Epithelial cell of proximal tubule (primary cell): ENCODE measurements at regions not wholly inside any gene's neighbourhood (a gene's known extent, or its start where the extent isn't known, plus 50 kb on each side); places are given as distances from the start of the nearest gene placed in this dataset.

Source experiments
- DNase-seq: peaks from one replicate; pipeline ENCODE4 v3.0.0-alpha.2; 2011; ENCODE audit warnings: low read depth
- H3K4me3 ChIP-seq: 2 replicates; pipeline ENCODE4 v1.5.1; 2011; ENCODE audit warnings: low read depth, mild to moderate bottlenecking, low read length
- TF ChIP-seq, protein P1 (sequence below): conservative IDR thresholded peaks from 2 replicates; pipeline ENCODE4 v1.5.1; 2012; ENCODE audit warnings: low read depth, mild to moderate bottlenecking, low read length

DNA sequence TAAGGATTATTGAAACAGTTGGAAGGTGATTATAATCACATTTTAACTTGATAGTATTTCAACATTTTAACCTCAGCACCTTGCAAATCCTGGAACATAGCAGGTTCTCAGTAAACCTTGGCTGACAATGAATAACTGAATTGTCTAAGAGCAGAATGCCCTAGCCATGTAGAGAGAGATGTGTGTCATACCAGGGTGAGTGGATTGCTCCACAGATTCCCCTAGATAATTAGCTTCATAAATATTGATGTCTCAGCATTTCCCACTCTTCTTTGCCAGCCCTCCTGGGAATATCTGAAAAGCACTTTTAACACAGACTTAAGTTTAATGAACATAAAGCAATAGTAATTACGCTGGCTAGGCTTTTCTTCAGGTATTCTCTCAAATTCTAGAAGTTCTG lies 363.5 kb downstream of the MAN2A1 start:
- DNase-seq, result no peak
- H3K4me3 ChIP-seq, result no peak overlapping the region
- TF ChIP-seq, protein P1, sequence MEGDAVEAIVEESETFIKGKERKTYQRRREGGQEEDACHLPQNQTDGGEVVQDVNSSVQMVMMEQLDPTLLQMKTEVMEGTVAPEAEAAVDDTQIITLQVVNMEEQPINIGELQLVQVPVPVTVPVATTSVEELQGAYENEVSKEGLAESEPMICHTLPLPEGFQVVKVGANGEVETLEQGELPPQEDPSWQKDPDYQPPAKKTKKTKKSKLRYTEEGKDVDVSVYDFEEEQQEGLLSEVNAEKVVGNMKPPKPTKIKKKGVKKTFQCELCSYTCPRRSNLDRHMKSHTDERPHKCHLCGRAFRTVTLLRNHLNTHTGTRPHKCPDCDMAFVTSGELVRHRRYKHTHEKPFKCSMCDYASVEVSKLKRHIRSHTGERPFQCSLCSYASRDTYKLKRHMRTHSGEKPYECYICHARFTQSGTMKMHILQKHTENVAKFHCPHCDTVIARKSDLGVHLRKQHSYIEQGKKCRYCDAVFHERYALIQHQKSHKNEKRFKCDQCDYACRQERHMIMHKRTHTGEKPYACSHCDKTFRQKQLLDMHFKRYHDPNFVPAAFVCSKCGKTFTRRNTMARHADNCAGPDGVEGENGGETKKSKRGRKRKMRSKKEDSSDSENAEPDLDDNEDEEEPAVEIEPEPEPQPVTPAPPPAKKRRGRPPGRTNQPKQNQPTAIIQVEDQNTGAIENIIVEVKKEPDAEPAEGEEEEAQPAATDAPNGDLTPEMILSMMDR, result no peak

DNA sequence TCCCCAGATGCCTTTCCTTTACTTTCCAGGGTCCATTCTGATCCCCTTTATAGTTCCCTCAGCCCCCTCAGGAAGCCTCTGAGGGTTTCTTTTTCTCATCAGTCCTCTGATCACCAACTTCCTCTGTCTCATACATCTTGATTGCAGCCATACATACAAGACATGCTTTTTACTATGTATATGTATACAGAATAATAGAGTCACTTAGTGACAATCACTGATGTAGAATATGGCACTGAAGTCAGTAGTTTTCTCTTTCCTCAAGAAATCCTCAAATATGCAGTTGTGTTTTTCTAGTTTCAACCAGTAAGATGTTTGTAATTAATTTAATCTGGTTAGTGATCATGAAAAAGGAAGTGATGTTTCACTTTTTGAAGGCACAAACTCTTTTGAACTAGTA lies 364.1 kb downstream of the MAN2A1 start:
- no peak for DNase-seq
- H3K4me3 ChIP-seq, result no peak overlapping the region
- TF ChIP-seq, protein P1, result no peak

DNA sequence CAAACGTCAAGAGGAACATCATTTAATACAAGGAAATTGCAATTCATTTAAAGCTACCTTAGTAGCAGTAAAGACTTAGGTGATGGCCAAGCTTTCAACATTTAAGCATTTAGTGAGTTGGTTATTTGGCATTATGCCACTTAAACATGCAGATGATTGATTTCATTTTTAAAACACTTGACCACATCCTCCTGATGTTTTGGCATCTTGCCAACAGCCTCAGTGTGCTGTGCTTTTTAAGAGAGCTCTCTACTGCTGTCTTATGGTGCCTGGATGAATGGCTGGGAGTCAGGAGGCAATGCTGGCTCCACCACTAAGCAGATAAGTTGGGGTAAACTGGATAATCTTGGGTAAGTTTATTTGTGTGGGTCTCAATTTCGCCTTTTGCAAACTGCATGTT lies 364.5 kb downstream of the MAN2A1 start:
- TF ChIP-seq, protein P1, result peak; percentile 41
- DNase-seq, result no peak
- H3K4me3 ChIP-seq, result no peak overlapping the region

DNA sequence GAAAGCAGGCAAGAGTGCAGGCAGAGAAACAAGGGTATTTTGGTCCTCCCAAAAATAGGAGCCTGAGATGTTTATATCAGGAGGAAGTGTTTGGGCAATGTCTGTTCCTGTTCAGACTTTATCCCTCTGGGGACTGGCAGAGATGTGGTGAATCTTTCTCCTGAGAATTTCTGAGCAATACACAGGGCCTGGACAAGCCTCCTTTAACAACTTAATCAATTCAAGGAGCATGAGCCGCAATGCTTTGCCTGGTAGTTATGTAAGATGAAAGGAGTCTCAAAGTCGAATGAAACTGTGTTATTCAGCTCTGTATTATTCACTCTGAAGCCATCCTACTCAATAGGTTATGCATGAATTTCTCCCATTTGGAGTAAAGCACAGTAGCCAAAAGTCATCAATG lies 365.6 kb downstream of the MAN2A1 start:
- TF ChIP-seq, protein P1, result no peak
- peak; percentile 79 for DNase-seq
- H3K4me3 ChIP-seq, result no peak overlapping the region

DNA sequence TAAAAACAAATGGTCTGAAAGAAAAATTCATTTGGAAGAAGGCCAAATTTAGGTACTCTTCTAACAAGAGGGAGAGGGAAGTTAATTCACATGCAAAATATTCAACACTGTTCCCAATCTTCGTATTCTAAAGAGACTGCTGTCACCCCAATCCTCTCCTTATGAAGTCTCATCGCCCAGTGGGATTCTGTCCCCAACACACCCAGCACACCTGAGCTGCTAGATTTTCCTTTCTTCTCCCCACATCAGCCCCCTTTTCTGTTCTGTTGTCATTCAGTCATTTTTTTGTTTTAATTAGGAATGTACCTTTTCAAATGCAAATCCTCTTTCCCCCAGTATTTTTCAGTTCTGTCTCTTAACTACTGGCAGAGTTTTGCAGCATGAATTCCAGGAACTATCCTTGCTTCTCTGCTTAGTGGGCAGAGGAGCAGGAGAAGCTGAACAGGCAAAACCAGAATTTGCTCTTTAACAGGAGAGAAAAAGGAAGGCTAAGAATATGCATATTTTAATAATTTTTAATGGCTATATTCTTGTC lies 366.9 kb downstream of the MAN2A1 start:
- TF ChIP-seq, protein P1, result no peak
- no peak for DNase-seq
- no peak overlapping the region for H3K4me3 ChIP-seq

DNA sequence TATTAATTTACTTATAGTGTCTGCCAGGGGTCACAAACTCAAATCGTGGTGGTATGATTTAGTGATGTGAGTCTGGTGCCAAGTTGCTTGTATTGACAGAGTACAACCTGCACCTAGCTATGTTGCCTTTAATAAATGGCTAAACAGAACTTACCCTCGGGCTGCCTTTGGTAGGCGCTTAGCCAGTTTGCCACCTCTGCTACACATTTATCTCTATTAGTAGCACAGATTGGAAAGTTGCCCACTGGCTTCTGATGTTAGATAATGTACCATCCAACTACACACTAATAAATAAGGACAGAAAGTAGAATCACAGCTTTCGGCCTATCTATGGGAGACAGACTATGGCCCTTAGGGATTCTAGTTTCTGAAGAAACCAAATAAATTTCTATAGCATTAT lies 368.4 kb downstream of the MAN2A1 start:
- no peak for DNase-seq
- TF ChIP-seq, protein P1, result no peak

DNA sequence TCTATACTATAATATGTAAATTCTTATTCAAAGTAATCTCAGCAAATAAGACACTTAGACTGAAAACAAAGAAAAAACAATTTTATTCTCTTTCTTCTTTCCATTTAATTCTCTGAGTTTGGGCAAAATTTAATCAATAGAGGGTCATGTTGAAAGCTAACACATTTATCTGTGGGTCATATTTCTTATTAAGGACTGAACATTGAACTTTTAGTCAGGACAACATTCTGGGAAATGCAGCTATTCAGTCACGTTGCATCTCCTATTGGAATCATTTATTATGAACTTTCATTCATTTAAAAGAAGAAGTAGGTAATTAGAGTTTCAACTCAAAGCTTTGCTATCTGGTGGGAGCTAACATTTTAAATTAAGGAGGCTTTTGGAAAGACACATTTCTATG lies 372.5 kb downstream of the MAN2A1 start:
- TF ChIP-seq, protein P1, result no peak
- H3K4me3 ChIP-seq, result no peak overlapping the region
- no peak for DNase-seq

More for the DNA sequence above, 368.4 kb downstream of the MAN2A1 start:
- no peak overlapping the region for H3K4me3 ChIP-seq
